ENCODE measurements at regions not wholly inside any gene's neighbourhood (a gene's known extent, or its start where the extent isn't known, plus 50 kb on each side); places are given as distances from the start of the nearest gene placed in this dataset.
"Not testable (repeated sequence)": the region's sequence is repeated elsewhere in the genome, so short reads cannot be mapped to it uniquely, and the experiment has no call there.

DNA sequence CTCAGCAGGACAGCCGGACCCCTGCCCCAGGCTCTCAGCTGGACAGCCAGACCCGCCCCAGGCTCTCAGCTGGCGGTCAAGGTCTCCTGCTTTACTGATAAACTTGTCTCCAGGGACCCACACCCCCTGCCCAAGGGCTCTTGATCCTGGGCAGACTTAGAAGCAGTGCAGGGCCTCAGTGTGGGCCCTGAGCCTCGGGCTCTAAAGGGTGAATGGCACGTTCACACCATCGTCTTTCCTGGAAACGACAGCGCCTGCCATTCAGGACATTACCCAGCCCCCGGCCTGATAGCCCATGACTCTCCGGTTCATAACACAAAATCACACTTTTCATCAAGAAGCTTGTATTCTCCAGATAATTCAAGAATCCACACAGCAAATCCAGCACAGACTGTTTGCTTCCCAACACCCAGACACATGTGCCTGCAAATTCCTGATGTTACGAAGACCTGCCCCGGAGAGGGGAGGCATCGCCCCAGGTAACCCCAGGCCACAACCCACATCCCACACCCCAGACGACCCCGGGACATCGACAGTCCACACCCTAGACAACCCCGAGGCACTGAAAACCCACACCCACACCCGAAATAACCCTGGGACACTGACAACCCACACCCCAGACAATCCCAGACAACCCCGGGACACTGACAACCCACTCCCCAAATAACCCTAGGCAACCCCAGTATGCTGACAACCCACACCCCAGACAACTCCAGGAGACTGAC is 136.8 kb downstream of the FAM53A start:
- intact Hi-C loops (cut with micrococcal nuclease): no loop called here
- DNase-seq (peak; percentile 18), ATAC-seq (no peak)

GRCh38 chr4:1544861-1545281 is 138.6 kb upstream of the NKX1-1 start:
- DNase-seq (peak; percentile 25), ATAC-seq (no peak)
- intact Hi-C loops (cut with micrococcal nuclease): no loop called here

DNA sequence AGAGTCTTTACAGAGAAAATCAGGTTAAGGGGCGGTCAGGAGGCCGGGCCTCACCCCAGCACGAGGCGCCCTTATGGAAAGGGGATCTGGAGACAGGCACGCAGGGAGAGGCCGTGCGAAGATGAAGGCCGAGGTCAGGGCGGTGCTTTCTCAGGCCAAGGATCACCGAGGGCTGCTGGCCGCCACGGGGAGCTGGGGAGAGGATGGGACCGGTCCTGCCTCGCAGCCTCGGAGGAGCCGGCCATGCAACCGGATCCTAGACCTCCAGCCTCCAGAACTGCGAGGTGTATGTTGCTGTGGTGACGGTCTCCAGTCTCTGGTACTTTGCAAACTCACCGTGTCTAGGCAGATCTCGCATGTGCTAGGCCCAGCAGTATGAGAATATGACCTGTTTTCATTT is 138.2 kb upstream of the NKX1-1 start:
- ATAC-seq; intact Hi-C loops (cut with micrococcal nuclease): not testable (repeated sequence)
- DNase-seq: peak; percentile 12

- intact Hi-C loops (cut with micrococcal nuclease): no loop called here
- peak; percentile 11 for DNase-seq
- ATAC-seq: no peak
Measured at GRCh38 chr4:1543976-1544375, 137.7 kb upstream of the NKX1-1 start.

DNA sequence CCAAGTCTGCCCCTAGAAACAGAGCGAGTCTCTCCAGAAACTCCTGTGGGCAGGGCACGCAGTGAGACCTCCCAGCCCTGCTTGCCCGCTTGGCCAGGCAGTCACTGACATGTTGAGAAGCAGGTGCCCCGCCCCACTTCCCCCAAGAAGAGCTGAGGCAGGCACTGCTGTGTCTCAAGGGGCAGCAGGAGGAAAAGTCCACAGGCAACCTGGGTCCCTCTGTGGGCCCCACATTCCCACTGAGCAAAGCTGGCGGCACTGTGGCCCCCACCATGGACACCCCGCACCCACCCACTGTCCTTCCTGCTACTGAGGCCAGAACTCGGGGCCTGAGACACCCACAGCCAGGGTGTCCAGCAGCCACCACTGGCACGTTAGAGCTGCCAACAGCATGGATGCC is 137.3 kb upstream of the NKX1-1 start:
- ATAC-seq: no peak
- intact Hi-C loops (cut with micrococcal nuclease): no loop called here
- peak; percentile 13 for DNase-seq

GRCh38 chr4:1542516-1543320 is 136.5 kb upstream of the NKX1-1 start:
- intact Hi-C loops (cut with micrococcal nuclease): no loop called here
- no peak for ATAC-seq
- peak; percentile 15 for DNase-seq

DNA sequence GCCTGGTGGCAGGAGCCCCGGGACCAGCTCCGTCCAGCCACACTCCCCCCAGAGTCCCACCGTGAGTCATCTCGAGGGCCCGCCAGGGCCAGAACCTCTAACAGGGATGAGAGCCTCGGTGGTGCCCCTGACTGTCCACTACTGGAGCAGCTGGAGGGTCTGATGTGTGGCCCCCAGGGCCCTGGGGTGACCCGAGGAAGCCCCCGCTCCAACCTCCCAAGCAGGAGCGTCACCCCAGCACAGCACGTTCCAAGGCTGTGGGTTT is 135.9 kb upstream of the NKX1-1 start:
- DNase-seq: no peak
- no peak for ATAC-seq
- intact Hi-C loops (cut with micrococcal nuclease): no loop called here

DNA sequence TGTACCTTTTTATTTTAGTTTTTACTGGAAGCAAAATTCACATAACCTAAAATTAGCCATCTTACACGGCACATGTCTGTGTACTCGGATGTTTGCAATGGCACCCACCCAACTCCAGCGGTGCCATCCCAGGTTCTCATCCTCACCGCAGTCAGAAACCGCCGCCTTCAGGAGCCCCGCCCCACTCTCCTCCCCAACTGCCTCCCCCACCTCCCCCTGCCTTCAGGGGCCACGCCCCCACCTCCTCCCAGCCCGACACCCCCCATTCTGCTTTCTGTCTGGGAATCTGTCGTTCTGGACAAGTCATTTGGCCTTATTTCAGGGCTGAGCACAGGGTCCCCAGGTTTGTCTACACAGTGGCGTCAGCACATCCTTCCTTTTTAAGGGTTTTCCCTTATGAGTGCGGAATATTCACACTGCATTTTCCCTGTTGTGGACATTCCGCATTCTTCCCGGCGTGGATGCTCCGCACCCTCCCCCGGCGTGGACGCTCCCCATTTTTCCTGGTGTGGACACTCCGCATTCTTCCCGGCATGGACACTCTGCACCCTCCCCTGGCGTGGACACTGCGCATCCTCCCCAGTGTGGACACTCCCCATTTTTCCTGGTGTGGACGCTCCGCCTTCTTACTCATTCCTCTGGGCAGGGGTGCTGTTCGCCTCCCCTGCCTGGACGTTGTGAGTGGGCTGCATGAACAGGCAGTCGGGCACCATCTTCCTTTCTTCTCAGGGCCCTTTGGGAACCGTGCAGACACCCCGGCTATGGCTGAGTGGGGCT is 135.4 kb upstream of the NKX1-1 start:
- DNase-seq (peak; percentile 40), ATAC-seq (peak; percentile 49)
- intact Hi-C loops (cut with micrococcal nuclease): no loop called here

DNA sequence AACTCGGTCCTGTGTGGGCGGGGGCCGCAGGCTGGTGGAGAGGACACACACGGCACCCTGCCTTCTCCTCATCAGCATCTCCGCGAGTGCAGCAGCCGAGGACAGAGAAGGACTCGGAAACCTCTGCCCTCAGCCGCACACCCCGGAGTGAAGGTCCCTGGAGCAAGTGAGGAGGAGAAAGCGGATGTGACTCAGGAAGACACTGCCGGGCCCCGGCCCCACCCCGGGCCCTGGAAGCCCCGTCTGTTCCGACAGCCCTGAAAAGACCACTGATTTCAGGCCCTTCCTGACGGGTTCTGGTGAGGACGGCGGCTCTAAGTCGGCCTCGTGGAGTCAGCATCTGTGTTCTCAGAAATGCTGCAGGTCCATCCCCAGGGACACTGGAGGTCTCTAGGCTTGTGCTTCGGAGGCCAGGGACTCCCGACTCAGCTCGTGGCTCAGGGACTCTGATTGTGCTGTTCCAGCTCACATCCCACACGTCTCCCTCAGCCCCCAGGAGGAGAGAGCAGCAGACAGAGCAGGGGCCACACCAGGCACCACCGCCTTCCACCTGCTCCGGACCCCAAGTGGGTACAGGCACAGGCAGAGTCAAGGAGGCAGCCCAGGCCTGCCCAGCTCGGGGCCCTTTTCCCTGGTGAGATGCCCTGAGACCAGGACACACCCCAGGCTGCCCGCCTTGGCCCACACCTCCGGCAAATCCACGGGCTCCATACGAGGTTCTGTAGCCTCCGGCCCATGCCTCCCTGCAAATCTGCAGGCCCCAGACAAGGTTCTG is 134.5 kb upstream of the NKX1-1 start:
- ATAC-seq: no peak
- DNase-seq: peak; percentile 27
- intact Hi-C loops (cut with micrococcal nuclease): no loop called here

DNA sequence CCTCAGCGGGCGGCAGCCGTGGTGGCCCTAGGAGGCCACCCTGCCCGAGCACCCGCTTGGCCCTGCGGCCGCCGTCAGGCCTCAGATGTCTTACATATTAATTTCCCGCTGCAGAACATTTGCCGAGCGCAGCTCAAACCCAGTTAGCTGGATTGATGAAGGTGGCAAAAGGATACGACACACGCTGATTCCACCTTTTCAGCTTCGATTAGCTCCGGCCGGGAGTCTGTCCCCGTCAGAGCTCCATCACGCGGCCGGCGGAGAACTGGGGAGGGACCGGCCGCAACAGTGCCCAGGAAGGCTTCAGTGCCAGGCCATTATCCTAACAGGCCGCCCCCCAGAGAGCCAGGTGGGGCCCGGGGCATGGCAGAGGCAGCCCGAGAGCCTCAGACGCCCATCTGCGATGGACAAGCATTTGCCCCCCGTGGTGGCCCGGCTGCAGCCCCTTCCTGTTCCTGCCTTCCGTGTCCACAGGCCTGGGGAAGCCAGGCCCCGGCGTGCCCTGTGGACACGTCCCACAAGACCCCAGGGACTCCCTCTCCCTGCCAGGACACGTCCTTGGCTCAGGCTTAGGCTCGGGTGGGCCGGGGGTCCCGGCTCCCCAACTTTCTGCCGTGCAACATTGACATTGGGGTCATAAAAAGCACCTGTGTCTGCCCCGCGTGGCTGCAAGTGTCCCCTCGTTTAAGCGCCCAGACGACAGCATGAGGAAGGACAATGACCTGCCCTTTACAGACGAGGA is 133.8 kb upstream of the NKX1-1 start:
- peak; percentile 23 for DNase-seq
- intact Hi-C loops (cut with micrococcal nuclease): no loop called here
- no peak for ATAC-seq

GRCh38 chr4:1538941-1539772 is 132.9 kb upstream of the NKX1-1 start:
- no peak for ATAC-seq
- peak; percentile 22 for DNase-seq
- intact Hi-C loops (cut with micrococcal nuclease): no loop called here

- DNase-seq (peak; percentile 18), ATAC-seq (no peak)
- intact Hi-C loops (cut with micrococcal nuclease): no loop called here
Measured at GRCh38 chr4:1538096-1538410, 131.8 kb upstream of the NKX1-1 start.

DNA sequence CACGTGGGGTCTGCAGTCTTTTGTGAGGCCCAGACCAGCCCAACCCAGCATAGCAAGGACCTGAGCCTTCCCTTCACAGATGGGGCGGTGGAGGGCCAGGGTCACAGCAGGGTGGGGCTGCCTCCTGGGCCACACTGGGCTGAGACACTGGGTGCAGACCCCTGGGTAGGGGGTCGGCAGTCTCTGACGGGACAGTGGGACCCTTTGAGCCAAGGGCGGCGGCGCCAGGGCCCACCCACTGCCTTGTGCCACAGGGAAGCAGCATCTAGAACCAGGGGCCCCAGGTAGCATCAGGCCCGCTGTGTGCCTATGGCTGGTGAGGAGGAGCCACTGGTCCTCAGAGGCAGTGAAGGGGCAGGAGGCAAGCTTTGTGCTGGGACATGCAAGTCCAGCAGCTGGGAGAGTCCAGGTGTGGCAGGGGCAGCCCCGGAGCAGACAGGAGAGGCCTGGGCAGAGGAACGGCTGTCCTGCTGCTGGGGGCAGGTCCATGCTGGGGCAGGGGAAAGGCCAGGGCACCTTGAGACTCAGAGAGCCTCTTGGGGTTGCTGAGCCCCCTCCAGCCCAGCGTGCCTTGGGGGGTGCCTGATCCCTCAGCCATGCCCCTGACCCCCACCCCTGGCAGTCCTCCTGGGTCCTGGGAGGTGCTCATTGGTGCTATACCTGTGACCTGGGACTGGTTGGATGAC is 131.3 kb upstream of the NKX1-1 start:
- no peak for ATAC-seq
- peak; percentile 25 for DNase-seq
- intact Hi-C loops (cut with micrococcal nuclease): no loop called here

DNA sequence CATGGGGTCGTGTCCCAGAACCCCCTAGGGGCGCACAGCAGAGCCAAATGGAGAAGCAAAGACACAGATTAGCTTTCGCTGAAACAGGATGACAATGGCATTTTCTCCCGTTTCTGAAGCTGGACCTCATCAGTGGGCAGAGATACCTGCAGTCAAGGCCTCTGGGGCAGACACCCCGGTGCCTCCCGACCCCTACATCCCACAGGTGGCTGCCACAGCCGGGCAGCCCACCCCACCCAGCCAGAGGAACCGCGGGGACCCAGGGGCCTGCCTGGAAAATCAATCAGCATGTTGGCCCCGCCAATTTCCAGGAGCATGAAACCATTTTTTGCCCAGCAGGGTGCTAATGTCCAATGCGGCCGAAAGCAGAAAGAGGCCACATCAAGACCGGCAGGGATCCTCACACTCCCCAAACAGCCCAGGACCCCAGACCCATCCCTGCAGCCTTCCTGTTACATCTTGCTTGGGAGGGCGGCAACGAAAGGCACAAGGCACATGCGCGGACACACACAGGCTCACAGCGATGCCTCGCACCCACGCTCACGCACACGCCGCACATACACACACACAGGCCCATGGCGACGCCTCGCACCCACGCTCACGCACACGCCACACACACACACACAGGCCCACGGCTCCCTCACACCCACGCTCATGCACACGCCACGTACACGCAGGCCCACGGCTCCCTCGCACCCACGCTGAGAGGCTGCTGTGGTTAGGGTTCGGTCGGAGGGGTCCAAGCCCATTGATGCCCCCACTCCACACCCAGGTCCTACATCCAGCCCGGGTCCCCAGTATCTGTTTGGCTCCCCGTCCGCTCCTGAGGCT is 130.6 kb upstream of the NKX1-1 start:
- DNase-seq: peak; percentile 18
- intact Hi-C loops (cut with micrococcal nuclease): no loop called here
- ATAC-seq: no peak

DNA sequence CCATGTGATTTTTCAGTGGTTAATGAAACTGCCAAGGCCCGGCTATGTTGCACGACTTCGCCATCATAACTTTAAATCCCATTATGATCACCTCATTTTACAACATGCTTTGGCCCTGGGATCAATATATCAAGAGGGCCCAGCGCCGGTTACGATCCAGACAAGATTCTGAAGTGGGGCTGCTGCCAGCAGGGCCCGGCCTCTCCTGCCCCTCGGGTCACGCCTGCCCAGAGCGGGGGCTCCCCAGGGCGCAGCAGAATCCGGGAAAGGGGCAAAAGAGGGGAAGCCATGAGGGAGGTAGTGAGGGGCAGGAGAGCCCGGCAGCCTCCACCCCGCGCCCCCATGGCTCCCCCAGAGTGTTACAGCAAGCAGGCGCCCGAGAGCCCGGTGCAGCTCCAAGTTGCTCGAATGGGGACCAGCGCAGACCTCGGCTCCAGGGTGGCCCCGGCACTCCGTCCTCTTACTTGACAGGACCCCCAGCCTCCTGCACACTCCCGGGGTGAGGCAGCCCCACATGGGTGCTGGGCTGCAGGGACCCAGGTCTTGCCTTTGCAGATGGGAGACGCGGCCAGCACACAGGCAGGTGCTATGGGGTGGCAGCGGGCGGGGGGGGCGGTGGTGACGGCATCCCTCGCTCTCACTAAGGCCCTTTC is 129.8 kb upstream of the NKX1-1 start:
- ATAC-seq (no peak), DNase-seq (peak; percentile 23)
- intact Hi-C loops (cut with micrococcal nuclease): no loop called here

DNA sequence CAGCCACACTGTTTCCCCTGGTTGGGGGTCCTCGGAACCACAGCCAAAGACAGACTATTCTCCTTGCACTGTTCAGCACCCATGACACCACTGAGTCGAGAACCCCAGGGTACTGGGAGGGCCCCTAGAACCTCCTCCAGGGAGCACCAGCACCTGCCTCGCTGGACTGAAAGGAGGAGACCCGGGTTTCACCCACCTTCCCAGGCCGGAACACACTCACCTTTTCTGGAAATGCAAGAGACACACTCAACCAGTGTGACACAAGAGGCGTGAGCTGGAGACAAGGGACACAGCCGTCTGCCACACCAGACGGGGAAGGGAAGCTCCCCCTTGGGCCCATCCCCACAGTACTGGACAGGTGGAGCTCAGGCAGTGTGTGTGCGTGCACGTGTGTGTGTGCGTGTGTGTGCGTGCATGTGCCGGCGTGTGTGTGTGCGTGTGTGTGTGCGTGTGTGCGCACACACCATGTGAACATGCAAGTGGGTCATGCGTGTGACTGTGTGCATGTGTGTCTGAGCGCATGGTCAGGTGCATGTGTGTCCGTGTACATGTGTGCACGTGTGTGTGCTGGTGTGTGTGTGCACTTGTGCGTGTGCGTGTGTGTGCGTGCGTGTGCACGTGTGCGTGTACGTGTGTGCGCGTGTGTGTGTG is 128.8 kb upstream of the NKX1-1 start:
- peak; percentile 16 for DNase-seq
- no peak for ATAC-seq
- intact Hi-C loops (cut with micrococcal nuclease): no loop called here
